ENCODE measurements at regions not wholly inside any gene's neighbourhood (a gene's known extent, or its start where the extent isn't known, plus 50 kb on each side); places are given as distances from the start of the nearest gene placed in this dataset.

DNA sequence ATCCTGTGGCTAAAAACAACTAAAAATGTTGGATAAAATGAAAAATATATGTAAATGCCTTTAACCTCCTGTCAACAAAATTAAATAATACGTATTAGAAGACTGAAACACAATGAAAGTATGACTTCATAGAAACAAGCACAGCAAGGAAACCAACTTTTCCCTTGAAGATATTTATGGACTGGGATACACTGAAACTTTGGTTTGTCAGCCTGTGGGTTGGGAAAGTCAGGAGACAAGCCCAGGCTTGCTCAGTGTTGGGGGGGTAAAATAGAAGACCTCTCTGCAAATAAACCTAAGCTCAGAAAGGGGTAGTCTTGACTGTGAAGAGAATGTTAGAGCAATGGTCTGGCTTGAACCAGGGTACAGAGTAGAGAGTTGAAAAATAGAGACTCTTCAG, 454.5 kb downstream of the FBXO15 start:
- no CpG with 5 or more reads among the region's 1 CpG for WGBS (ENCODE audit: insufficient coverage, insufficient read length)
- no peaks in the 10 kb centered on the region for H3K27me3 ChIP-seq (ENCODE audit: control insufficient read depth, insufficient read depth, low read length)
- no peaks in the 10 kb centered on the region for H3K9me3 ChIP-seq (ENCODE audit: control insufficient read depth, insufficient read depth, low read length)
- no peak for DNase-seq (ENCODE audit: low read depth, low spot score)
- H3K4me1 ChIP-seq (ENCODE audit: control insufficient read depth, insufficient read depth, low read length) = peaks cover 3% of the 10 kb centered on the region; the same call in 1 of the 2 replicates
- no peak overlapping the region for H3K27ac ChIP-seq (ENCODE audit: low read length)
- no peaks in the 10 kb centered on the region for H3K36me3 ChIP-seq (ENCODE audit: control insufficient read depth, insufficient read depth, low read length)
- no peak overlapping the region for H3K4me3 ChIP-seq (ENCODE audit: low read length)

DNA sequence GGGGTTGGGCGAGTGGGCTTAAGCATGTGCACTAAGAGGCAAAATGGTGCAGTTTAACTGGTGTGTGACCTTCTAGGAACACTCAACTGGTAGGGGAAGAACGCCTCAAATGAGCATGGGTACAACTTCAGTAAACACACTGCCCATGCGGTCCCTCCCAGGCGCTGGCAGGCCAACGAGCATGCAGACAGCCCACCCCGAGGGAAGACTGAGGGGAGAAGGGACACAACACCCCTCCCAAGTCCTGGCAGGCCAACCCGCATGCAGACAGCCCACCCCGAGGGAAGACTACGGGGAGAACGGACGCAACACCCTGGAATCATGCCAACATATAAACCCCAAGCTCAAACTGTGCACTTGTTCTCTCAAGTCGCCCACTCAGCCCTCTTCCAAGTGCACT, 456.0 kb downstream of the FBXO15 start:
- H3K27me3 ChIP-seq (ENCODE audit: control insufficient read depth, insufficient read depth, low read length) = no peaks in the 10 kb centered on the region
- peaks cover 3% of the 10 kb centered on the region; the same call in 1 of the 2 replicates for H3K4me1 ChIP-seq (ENCODE audit: control insufficient read depth, insufficient read depth, low read length)
- no peaks in the 10 kb centered on the region for H3K36me3 ChIP-seq (ENCODE audit: control insufficient read depth, insufficient read depth, low read length)
- no peaks in the 10 kb centered on the region for H3K9me3 ChIP-seq (ENCODE audit: control insufficient read depth, insufficient read depth, low read length)
- no peak for DNase-seq (ENCODE audit: low read depth, low spot score)
- H3K4me3 ChIP-seq (ENCODE audit: low read length) = no peak overlapping the region
- no CpG with 5 or more reads among the region's 12 CpGs for WGBS (ENCODE audit: insufficient coverage, insufficient read length)
- no peak overlapping the region for H3K27ac ChIP-seq (ENCODE audit: low read length)

DNA sequence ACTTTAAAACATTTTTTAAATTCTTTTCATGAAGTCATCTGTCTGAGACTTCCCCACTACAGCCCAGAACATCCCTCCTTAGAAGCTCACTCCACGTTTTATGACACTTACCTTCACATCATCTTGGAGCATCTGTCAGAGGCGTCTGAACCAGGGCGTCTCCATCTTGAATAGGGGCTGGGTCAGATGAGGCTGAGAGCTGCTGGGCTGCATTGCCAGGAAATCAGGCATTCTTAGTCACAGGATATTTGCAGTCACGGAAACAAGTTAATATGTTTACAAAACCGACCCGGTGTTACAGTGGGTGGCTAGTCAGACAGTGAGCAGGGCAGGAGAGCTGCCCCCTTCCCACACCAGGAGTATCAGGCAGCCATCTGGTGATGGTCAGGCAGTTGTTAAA, 456.5 kb downstream of the FBXO15 start:
- no peaks in the 10 kb centered on the region for H3K27me3 ChIP-seq (ENCODE audit: control insufficient read depth, insufficient read depth, low read length)
- no peaks in the 10 kb centered on the region for H3K9me3 ChIP-seq (ENCODE audit: control insufficient read depth, insufficient read depth, low read length)
- peaks cover 3% of the 10 kb centered on the region; the same call in 1 of the 2 replicates for H3K4me1 ChIP-seq (ENCODE audit: control insufficient read depth, insufficient read depth, low read length)
- no peak overlapping the region for H3K4me3 ChIP-seq (ENCODE audit: low read length)
- no peak for DNase-seq (ENCODE audit: low read depth, low spot score)
- no peak overlapping the region for H3K27ac ChIP-seq (ENCODE audit: low read length)
- no peaks in the 10 kb centered on the region for H3K36me3 ChIP-seq (ENCODE audit: control insufficient read depth, insufficient read depth, low read length)
- no CpG with 5 or more reads among the region's 6 CpGs for WGBS (ENCODE audit: insufficient coverage, insufficient read length)

DNA sequence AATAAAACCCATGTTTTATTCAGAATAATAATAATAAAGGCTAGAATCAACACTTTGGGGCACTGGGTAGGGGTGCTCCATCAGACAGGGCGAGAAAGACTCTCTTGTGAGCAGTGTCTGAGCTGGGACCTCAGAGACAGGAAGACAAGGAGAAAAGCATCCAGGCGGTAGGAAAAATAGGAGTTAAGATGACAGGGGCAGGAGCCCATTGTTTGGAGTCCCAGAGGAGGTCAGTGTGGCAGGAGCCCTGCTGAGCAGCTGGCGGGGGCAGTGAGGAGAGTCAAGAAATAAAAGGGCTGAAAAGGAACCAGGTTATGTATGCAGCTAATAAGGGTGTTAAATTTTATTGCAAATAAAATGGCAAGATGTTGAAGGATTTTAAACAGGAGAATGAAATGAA, 457.4 kb downstream of the FBXO15 start:
- Histone ChIP-seq H3K9me3 (ENCODE audit: control insufficient read depth, insufficient read depth, low read length) (no peaks in the 10 kb centered on the region), H3K4me1 (ENCODE audit: control insufficient read depth, insufficient read depth, low read length) (peaks cover 3% of the 10 kb centered on the region; the same call in 1 of the 2 replicates), H3K27ac (ENCODE audit: low read length) (no peak overlapping the region), H3K4me3 (ENCODE audit: low read length) (no peak overlapping the region), H3K36me3 (ENCODE audit: control insufficient read depth, insufficient read depth, low read length) (no peaks in the 10 kb centered on the region), H3K27me3 (ENCODE audit: control insufficient read depth, insufficient read depth, low read length) (no peaks in the 10 kb centered on the region)
- DNase-seq (ENCODE audit: low read depth, low spot score) = no peak
- no CpG with 5 or more reads among the region's 3 CpGs for WGBS (ENCODE audit: insufficient coverage, insufficient read length)

DNA sequence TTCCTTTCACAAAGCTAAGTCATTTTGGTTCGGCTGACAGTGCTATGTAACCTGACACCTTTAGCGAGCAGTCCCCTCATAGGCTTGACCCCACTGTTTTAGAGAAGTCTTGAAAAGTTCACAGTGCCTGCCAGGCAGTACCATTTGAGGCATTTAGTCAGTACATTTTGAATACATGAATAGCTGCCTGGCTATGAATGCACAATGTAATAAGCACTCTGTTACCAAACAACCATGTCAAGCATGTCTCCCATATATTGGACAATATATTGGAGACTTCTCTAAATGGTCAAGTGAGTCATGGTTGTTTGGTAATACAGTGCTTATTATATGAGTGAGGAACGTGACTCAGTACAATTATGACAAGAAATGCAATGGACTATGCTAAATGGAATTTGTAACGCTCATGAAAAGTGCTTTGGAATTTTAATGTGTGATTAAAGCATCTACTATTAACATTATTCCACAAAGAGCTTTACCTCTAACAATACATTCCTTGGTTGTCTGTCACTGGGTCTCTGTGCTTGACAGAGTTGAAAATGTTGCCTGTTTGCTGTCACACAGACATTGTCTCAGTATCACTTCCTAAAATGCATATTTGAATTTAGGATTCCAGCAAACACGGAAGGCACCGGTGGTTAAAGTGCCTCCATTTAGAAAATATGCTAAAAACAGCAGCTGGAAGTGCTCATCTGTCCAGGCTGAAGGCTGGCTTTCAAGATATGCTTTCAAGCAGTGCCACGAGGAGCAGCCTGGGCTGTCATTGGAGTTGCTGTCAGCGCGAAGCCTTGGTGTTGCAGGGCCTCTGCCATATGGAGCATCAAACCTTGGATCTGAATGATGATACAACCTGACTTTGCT, 458.6 kb downstream of the FBXO15 start:
- no peak overlapping the region for H3K27ac ChIP-seq (ENCODE audit: low read length)
- peaks cover 3% of the 10 kb centered on the region; the same call in 1 of the 2 replicates for H3K4me1 ChIP-seq (ENCODE audit: control insufficient read depth, insufficient read depth, low read length)
- no peaks in the 10 kb centered on the region for H3K36me3 ChIP-seq (ENCODE audit: control insufficient read depth, insufficient read depth, low read length)
- no peaks in the 10 kb centered on the region for H3K9me3 ChIP-seq (ENCODE audit: control insufficient read depth, insufficient read depth, low read length)
- no peaks in the 10 kb centered on the region for H3K27me3 ChIP-seq (ENCODE audit: control insufficient read depth, insufficient read depth, low read length)
- DNase-seq (ENCODE audit: low read depth, low spot score) = peak; percentile 13
- no peak overlapping the region for H3K4me3 ChIP-seq (ENCODE audit: low read length)
- WGBS (ENCODE audit: insufficient coverage, insufficient read length) = no CpG with 5 or more reads among the region's 9 CpGs

DNA sequence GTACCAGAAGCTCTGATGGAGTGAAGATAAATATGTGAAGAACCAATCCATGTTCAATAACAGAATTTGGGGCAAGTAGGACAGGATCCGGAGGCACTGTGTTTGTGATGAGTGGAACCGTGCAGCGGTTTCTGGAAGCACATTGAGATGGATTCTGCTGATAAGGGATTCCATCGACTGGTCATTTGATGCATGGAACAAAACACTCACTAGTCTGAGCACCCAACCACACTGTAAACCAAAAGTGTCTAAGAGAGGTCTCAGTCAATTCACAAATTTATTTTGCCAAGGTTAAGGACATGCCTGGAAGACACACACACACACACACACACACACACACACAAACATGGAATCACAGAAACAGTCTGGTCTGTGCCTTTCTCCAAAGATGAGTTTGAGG, 459.5 kb downstream of the FBXO15 start:
- Histone ChIP-seq H3K27me3 (ENCODE audit: control insufficient read depth, insufficient read depth, low read length) (no peaks in the 10 kb centered on the region), H3K4me1 (ENCODE audit: control insufficient read depth, insufficient read depth, low read length) (peaks cover 3% of the 10 kb centered on the region; the same call in 1 of the 2 replicates), H3K36me3 (ENCODE audit: control insufficient read depth, insufficient read depth, low read length) (no peaks in the 10 kb centered on the region), H3K27ac (ENCODE audit: low read length) (no peak overlapping the region), H3K4me3 (ENCODE audit: low read length) (no peak overlapping the region), H3K9me3 (ENCODE audit: control insufficient read depth, insufficient read depth, low read length) (no peaks in the 10 kb centered on the region)
- WGBS (ENCODE audit: insufficient coverage, insufficient read length) = no CpG with 5 or more reads among the region's 4 CpGs
- no peak for DNase-seq (ENCODE audit: low read depth, low spot score)

DNA sequence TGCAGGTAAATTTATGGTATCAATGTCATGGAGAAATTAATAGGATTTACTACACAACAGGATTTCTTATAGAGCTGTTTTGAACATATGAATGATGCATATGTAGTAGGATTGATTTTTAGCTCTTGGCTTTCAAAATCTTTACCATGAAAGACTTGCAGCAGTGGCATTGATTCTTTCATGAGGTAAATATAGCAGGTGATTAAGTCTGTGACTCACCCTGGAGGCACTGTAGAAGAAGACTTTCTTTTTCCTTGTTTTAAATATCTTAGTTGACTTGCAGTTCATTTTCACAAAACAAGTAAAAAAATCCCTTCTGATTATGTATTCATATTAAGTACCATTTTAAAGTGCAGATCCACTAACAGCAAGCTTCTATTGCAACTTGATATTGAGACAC, 463.0 kb downstream of the FBXO15 start:
- H3K4me1 ChIP-seq (ENCODE audit: control insufficient read depth, insufficient read depth, low read length) = 0 out of 2 replicates have a peak, but pooled peaks cover 3% of the 10 kb centered on the region
- DNase-seq (ENCODE audit: low read depth, low spot score) = no peak
- no peaks in the 10 kb centered on the region for H3K36me3 ChIP-seq (ENCODE audit: control insufficient read depth, insufficient read depth, low read length)
- H3K4me3 ChIP-seq (ENCODE audit: low read length) = no peak overlapping the region
- H3K27ac ChIP-seq (ENCODE audit: low read length) = no peak overlapping the region
- H3K9me3 ChIP-seq (ENCODE audit: control insufficient read depth, insufficient read depth, low read length) = no peaks in the 10 kb centered on the region
- H3K27me3 ChIP-seq (ENCODE audit: control insufficient read depth, insufficient read depth, low read length) = no peaks in the 10 kb centered on the region

DNA sequence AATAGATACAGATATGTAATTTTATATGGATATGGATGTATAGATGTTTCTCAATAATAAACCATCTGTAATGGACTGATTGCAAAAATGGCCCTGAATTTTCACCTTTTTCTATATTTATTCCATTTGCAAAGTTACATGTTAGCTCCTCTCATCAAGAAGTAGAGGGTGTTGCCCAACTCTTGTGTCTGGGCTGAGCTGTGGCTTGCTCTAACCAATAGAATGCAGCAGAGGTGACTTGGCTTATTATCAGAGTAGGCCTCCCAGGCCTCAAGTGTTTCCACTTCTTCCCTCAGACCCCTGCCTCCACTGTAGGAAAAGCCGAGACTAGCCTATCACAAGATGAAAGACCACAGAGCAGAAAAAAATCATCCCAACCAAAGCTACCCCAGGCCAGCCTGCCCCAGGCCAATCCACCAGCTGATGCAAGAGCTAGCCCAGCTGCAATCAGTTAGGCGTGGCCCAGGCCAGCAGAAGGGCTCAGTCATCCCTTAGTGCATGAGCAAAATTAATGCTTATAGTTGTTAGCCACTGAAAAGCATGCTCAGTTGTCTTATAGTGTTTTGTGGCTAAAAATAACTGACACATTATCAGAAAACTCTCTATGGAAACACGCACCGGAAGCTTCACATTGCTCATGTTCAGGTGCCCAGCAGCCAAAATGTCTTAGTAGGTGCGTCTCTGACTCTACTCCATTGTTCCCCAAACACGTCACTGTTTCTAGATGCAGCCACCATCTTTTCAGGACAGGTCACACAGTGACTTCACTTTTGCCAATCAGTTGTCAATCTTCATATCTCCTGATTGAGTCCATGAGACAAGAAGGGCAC, 464.0 kb downstream of the FBXO15 start:
- H3K4me3 ChIP-seq (ENCODE audit: low read length) = no peak overlapping the region
- H3K36me3 ChIP-seq (ENCODE audit: control insufficient read depth, insufficient read depth, low read length) = no peaks in the 10 kb centered on the region
- H3K27ac ChIP-seq (ENCODE audit: low read length) = no peak overlapping the region
- WGBS (ENCODE audit: insufficient coverage, insufficient read length) = no CpG with 5 or more reads among the region's 6 CpGs
- H3K4me1 ChIP-seq (ENCODE audit: control insufficient read depth, insufficient read depth, low read length) = 0 out of 2 replicates have a peak, but pooled peaks cover 1% of the 10 kb centered on the region
- no peak for DNase-seq (ENCODE audit: low read depth, low spot score)
- no peaks in the 10 kb centered on the region for H3K27me3 ChIP-seq (ENCODE audit: control insufficient read depth, insufficient read depth, low read length)
- no peaks in the 10 kb centered on the region for H3K9me3 ChIP-seq (ENCODE audit: control insufficient read depth, insufficient read depth, low read length)

DNA sequence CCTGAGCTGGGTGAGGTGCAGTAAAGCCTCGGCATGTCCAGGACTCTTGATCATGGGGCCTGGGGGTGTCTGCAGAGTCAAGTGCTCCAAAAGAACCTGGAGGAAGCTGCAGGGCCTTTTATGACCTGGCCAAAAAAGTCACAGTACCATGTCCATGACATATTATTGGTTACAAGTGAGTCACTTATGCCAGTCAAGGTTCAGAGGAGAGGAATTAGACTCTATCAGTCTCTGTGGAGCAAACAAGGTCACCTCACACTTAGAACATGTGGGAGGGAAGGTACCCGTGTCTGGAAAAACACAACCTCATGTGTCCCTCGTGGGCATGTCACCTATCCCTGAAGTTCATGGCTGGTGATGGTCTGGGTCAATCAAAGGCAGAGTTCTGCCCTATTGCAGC, 465.7 kb downstream of the FBXO15 start:
- no CpG with 5 or more reads among the region's 3 CpGs for WGBS (ENCODE audit: insufficient coverage, insufficient read length)
- Histone ChIP-seq H3K27ac (ENCODE audit: low read length) (no peak overlapping the region), H3K27me3 (ENCODE audit: control insufficient read depth, insufficient read depth, low read length) (no peaks in the 10 kb centered on the region), H3K4me1 (ENCODE audit: control insufficient read depth, insufficient read depth, low read length) (no peaks in the 10 kb centered on the region), H3K36me3 (ENCODE audit: control insufficient read depth, insufficient read depth, low read length) (no peaks in the 10 kb centered on the region), H3K4me3 (ENCODE audit: low read length) (no peak overlapping the region), H3K9me3 (ENCODE audit: control insufficient read depth, insufficient read depth, low read length) (no peaks in the 10 kb centered on the region)
- DNase-seq (ENCODE audit: low read depth, low spot score) = no peak

DNA sequence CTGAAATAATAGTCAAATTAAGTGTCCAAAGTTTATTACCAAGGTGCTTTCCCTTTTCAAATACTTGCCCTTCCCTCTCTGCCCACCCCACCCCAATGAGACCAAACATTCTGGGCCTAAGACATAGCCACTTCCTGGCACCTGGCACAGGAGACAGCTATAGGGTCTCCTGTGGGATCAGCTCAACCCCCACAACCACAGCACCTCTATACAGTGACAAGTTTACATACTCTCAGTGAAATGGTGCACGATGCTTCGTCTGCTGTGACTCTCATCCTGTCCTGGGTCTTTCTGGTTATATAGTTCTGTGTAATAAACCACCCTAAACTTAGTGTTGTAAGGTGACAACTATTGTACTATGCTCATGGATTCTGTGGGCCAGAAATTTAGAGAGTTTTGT, 466.2 kb downstream of the FBXO15 start:
- Histone ChIP-seq H3K27me3 (ENCODE audit: control insufficient read depth, insufficient read depth, low read length) (no peaks in the 10 kb centered on the region), H3K4me3 (ENCODE audit: low read length) (no peak overlapping the region), H3K9me3 (ENCODE audit: control insufficient read depth, insufficient read depth, low read length) (no peaks in the 10 kb centered on the region), H3K27ac (ENCODE audit: low read length) (no peak overlapping the region), H3K4me1 (ENCODE audit: control insufficient read depth, insufficient read depth, low read length) (no peaks in the 10 kb centered on the region), H3K36me3 (ENCODE audit: control insufficient read depth, insufficient read depth, low read length) (no peaks in the 10 kb centered on the region)
- no peak for DNase-seq (ENCODE audit: low read depth, low spot score)
- no CpG with 5 or more reads among the region's 2 CpGs for WGBS (ENCODE audit: insufficient coverage, insufficient read length)

All from iPS DF 6.9 (cell line).